IgD-negative memory B cell (primary cell): ENCODE measurements at regions not wholly inside any gene's neighbourhood (a gene's known extent, or its start where the extent isn't known, plus 50 kb on each side); places are given as distances from the start of the nearest gene placed in this dataset.
A peak's percentile ranks its signal among the peaks of the same experiment; 100 is the strongest.

Experiments used
- H3K27ac Mint-ChIP-seq, 3 donors: one replicate each; pipeline ENCODE4 v1.8.0; 2020 to 2022; ENCODE audit warnings: mild to moderate bottlenecking in 3 of 3, mixed read lengths in 3 of 3, moderate library complexity in 1 of 3
- H3K27me3 Mint-ChIP-seq: one replicate; pipeline ENCODE4 v1.8.0; 2021; ENCODE audit warnings: mixed read lengths
- H3K36me3 Mint-ChIP-seq: one replicate; pipeline ENCODE4 v1.8.0; 2020; ENCODE audit warnings: mild to moderate bottlenecking, mixed read lengths
- H3K4me1 Mint-ChIP-seq, 3 donors: one replicate each; pipeline ENCODE4 v1.8.0; 2020 to 2022; ENCODE audit warnings: mixed read lengths in 3 of 3, mild to moderate bottlenecking in 1 of 3
- H3K4me3 Mint-ChIP-seq, 4 donors: one replicate each; pipeline ENCODE4 v1.8.0; 2020 to 2022; ENCODE audit warnings: mild to moderate bottlenecking in 4 of 4, mixed read lengths in 4 of 4, moderate library complexity in 3 of 4
- H3K9me3 Mint-ChIP-seq, 3 donors: one replicate each; pipeline ENCODE4 v1.8.0; 2020 to 2021; ENCODE audit warnings: mixed read lengths in 3 of 3, mild to moderate bottlenecking in 1 of 3

DNA sequence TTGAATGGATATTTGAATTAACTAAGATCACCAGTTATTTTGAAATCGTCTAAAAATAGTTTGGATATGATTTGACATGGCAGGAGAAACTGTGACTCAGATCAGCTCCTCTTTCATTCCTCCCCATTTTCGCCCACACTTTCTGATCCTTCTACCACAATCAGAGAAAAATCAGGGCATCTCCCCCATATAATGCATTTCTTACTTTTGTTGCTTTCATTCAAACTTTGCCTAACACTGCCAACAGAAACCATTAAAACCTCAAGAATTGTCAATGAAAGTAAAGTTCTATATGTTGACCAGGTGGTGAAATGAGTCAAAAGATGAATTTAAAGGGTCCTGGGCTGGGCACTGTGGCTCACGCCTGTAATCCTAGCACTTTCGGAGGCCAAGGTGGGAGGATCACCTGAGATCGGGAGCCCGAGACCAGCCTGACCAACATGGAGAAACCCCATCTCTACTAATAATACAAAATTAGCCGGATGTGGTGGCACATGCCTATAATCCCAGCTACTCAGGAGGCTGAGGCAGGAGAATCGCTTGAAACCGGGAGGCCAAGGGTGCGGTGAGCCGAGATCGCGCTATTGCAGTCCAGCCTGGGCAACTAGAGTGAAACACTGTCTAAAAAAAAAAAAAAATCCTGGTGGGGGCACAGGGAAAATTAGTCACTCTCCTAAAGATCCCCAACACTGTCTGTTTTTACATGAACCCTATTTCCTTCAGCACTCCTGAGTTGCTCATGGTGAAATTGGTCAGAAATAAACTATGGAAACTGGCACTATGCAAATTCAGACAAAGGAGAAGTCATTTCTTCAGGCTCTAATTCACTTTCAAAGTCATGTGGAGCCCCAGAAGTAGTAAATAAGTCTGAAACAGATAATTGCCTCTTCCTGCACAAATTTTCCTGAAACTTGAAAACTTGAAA, 122.8 kb upstream of the NOCT start:
- peaks cover 11% of the 10 kb centered on the region for H3K27me3 Mint-ChIP-seq
- H3K4me3 Mint-ChIP-seq: no peak overlapping the region
- peaks cover 0 to 5% (median 0%) of the 10 kb centered on the region in 3 donors for H3K4me1 Mint-ChIP-seq
- peaks cover 0 to 4% (median 0%) of the 10 kb centered on the region in 3 donors for H3K9me3 Mint-ChIP-seq
- peaks cover 2% of the 10 kb centered on the region for H3K36me3 Mint-ChIP-seq
- H3K27ac Mint-ChIP-seq: no peak overlapping the region

DNA sequence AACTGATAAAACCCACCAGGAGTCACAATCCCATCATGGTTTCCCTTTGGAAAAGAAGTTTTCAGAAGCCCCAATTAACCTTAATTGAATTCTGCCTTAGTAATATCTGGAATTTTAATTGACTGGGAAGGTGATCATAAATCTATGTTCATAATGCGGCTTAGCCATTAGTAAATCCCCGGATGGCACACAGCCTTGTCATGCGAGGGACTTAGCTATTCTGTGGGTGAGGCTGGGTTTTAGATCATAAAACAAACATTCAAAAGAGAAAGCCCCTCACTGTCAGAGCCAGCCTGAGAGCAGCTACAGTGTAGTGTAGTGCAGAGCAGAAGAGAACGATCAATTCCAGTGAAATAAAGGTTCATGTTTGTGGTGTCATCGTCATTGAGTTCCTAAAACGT, 124.0 kb upstream of the NOCT start:
- H3K4me1 Mint-ChIP-seq: peaks cover 0 to 2% (median 0%) of the 10 kb centered on the region in 3 donors
- H3K36me3 Mint-ChIP-seq: peaks cover 2% of the 10 kb centered on the region

DNA sequence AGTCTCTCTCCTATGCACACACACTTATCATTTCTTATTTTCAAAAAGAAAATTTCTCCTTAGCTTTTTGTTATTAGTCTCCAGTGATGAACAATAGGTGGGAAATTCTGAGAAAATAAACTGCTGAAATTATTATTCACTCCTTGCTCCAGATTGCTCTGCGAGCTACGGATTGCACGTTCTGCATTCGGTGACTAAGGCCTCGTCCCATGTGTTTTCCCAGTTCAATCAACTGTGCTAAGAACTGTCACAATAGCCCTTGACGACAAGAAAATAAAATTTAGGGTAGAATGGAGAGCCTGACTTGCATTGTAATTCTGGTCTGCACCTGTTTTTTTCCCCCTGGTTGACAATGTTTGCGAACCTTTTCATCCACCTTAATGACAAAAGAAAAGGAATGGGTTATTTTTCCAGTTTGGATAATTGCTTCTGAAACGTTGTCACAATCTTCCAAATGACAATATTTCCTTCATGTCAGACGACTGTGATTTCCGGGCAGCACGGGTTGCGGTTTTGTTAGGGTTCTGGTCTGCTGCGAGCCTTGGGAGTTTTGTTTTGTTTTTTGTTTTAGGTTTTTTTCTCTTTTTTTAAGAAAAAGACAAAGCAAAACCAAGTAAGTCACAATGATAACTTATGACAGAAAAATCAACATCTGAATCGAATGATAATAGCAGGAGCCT, 124.5 kb upstream of the NOCT start:
- H3K4me3 Mint-ChIP-seq: no peak overlapping the region
- H3K4me1 Mint-ChIP-seq: peaks cover 0 to 2% (median 0%) of the 10 kb centered on the region in 3 donors
- peaks cover 12% of the 10 kb centered on the region for H3K27me3 Mint-ChIP-seq
- peaks cover 0 to 5% (median 0%) of the 10 kb centered on the region in 3 donors for H3K9me3 Mint-ChIP-seq
- H3K36me3 Mint-ChIP-seq: peaks cover 2% of the 10 kb centered on the region
- H3K27ac Mint-ChIP-seq: no peak overlapping the region

More for the DNA sequence above, 124.0 kb upstream of the NOCT start:
- Mint-ChIP-seq H3K4me3 (no peak overlapping the region), H3K27me3 (peaks cover 12% of the 10 kb centered on the region), H3K27ac (no peak overlapping the region), H3K9me3 (peaks cover 0 to 5% (median 0%) of the 10 kb centered on the region in 3 donors)

DNA sequence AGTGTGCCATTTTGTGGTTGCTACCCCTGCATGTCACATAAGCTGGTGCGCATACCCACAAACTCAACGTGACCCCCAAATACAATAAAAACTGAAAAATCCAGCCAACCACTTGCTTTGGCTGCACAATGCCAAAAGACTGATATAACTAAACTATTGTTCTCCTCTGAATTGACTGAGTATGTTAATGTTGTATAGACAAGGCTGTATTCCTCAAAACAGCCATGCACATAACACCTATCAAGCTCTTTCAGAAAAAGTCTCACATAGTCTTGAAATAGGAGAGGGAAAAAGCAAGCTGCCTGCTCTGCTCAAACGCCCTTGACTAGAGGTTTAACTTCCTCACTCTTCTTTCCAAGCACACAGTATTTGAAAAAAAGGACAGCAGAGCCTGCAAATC, 126.4 kb upstream of the NOCT start:
- Mint-ChIP-seq H3K36me3 (peaks cover 2% of the 10 kb centered on the region), H3K27me3 (peaks cover 12% of the 10 kb centered on the region), H3K27ac (no peak overlapping the region), H3K9me3 (peaks cover 0 to 5% (median 0%) of the 10 kb centered on the region in 3 donors), H3K4me3 (no peak overlapping the region), H3K4me1 (peaks cover 0 to 2% (median 0%) of the 10 kb centered on the region in 3 donors)

DNA sequence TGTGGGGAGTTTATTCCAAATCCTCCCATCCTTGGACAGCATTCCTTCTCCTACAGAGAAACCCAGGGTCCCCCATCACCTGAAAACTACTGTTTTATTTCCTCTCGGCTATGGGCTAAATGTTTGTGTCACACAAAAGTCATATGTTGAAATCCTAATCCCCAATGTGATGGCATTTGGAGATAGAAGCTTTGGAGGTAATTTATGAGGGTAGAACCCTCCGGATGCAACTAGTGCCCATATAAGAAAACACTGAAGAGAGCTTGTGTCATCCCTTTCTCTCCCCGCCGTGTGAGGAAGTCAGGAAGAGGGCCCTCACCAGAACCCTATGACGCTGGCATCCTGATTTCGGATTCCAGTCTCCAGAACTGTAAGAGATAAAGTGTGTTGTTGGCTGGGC, 127.8 kb upstream of the NOCT start:
- H3K4me3 Mint-ChIP-seq: peak overlapping the region in 1 of 4 donors; percentile 60
- peaks cover 13% of the 10 kb centered on the region for H3K27me3 Mint-ChIP-seq
- no peaks in the 10 kb centered on the region for H3K4me1 Mint-ChIP-seq
- H3K36me3 Mint-ChIP-seq: peaks cover 2% of the 10 kb centered on the region
- no peak overlapping the region for H3K27ac Mint-ChIP-seq
- H3K9me3 Mint-ChIP-seq: peaks cover 0 to 5% (median 0%) of the 10 kb centered on the region in 3 donors

DNA sequence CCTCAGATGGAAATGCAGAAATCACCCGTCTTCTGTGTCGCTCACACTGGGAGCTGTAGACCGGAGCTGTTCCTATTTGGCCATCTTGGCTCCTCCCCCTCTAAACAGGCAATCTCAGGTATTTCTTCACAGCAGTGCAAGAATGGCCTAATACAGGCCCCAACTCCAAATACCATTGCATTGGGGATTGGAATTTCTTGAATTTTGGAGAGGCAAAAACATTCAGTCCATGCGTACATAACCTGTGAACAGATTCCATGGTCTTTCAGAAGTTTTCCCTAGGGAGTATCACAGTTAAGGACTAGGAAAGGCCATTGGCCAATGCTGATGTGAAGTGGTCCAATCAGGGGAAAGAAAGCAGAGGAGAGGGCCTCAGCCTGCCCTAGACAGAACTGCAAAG, 128.2 kb upstream of the NOCT start:
- Mint-ChIP-seq H3K27ac (no peak overlapping the region), H3K4me3 (no peak overlapping the region), H3K4me1 (no peaks in the 10 kb centered on the region), H3K27me3 (peaks cover 13% of the 10 kb centered on the region), H3K36me3 (peaks cover 2% of the 10 kb centered on the region), H3K9me3 (peaks cover 0 to 5% (median 0%) of the 10 kb centered on the region in 3 donors)

DNA sequence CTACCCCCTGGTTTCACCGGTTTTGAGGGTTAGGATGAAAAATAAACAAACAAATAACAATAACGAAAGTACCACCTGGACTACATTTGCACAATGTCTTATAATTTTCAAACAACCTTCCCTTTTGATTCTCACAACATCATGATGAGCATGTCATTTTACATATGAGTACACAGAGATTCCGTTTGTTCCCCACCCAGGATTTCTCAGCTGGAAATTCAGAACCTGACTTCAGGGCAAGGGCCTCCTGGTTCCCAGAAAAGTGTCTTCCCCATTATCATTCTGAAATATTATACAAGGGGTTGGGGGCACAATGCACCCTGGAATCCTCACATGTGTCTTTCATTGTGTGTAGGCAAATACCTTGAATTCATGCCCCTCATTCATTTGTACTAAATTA, 135.8 kb upstream of the NOCT start:
- Mint-ChIP-seq H3K27me3 (peaks cover 11% of the 10 kb centered on the region), H3K4me3 (no peak overlapping the region), H3K4me1 (no peaks in the 10 kb centered on the region), H3K9me3 (peaks cover 2 to 6% (median 2%) of the 10 kb centered on the region in 3 donors), H3K27ac (no peak overlapping the region), H3K36me3 (no peaks in the 10 kb centered on the region)

DNA sequence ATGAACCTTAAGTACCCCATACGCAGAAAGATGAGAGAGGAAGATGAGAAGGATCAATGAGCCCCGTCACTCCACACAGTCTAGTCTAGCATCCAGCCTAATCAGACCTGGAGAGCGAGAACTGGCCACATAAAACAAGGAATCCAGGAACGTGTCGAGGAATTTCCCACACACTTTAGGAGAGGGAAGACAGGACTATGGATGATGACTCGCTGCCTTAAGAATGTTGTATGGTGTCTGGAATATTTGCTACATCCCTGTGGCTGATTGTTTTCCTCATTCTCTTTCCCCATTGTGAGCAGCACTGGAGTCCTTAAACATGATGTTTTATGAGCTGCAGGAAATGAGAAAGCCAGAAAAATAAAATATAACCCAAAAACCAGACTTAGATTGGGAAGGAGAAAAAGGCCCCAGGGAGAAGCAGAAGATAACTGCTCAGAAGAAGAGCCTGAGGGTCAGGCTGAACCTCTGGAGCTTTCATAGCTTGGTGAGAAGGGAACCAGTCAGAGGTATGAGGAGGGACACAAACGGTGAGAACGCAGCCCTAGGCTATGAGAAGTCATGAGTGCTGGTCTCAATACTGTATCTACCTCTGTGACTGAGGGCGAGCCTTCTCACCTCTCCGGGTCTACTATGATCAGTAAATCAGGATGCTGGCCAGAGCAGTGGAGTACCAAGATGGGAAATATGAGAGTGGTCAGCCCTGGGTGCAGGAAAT, 139.5 kb upstream of the NOCT start:
- H3K9me3 Mint-ChIP-seq: peaks cover 2 to 6% (median 2%) of the 10 kb centered on the region in 3 donors
- no peaks in the 10 kb centered on the region for H3K4me1 Mint-ChIP-seq
- no peaks in the 10 kb centered on the region for H3K36me3 Mint-ChIP-seq
- peaks cover 15% of the 10 kb centered on the region for H3K27me3 Mint-ChIP-seq
- no peak overlapping the region for H3K4me3 Mint-ChIP-seq
- no peak overlapping the region for H3K27ac Mint-ChIP-seq

DNA sequence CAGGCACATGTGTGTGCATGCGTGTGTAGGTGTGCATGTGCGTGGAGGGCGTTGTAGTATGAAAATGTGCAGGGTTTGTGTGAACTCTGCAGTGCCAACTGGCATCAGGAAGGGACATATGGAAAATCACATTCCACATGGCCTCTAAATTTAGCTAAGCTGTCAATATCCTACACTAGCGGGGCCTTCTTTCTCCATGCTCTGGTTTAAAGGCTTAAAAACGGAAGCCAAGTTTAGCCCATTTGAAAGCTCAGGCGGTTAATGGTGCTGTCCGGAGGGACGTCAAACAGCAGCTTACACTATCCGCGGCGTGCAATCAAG, 144.1 kb upstream of the NOCT start:
- H3K9me3 Mint-ChIP-seq: no peaks in the 10 kb centered on the region
- no peaks in the 10 kb centered on the region for H3K4me1 Mint-ChIP-seq
- no peak overlapping the region for H3K4me3 Mint-ChIP-seq
- H3K27me3 Mint-ChIP-seq: peaks cover 13% of the 10 kb centered on the region
- no peak overlapping the region for H3K27ac Mint-ChIP-seq
- no peaks in the 10 kb centered on the region for H3K36me3 Mint-ChIP-seq

DNA sequence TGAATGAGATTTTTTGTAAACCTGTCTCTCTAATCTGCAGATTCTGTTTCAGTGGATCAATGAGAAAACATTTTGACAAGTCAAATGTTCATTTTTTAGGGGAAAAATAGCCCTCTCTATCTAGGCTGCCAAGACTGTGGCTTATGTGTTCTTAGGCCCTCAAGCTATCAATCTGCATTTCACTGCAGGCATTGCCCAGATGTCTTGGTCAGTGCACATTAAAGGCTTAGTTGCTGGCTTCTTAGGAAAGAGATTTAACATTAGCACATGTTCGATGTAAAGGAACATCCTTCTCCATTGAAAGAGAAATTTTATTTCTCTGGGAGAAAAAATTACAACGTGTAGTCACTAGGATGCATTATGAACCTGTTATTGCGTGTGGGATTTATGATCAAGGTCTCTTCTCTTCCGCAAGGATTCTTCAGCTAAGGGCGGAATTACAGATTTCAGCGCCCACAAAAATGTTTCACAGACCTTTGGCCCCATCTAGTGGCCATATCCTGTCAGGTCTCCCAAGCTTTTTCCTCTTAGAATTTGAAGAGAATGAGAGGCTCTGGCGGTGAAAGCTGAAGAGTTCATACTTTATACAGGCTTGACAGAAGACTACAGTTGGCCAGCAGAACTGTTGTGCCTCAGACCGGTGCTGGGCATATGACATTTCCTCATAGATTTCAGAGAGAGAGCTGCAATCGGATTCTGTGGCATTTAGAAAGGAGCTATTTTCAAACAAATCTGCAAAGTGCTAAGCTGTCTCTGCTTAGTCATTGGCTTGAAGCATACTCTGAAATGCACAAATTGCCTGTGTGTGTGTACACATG, 144.6 kb upstream of the NOCT start:
- Mint-ChIP-seq H3K4me1 (no peaks in the 10 kb centered on the region), H3K36me3 (no peaks in the 10 kb centered on the region), H3K27me3 (peaks cover 10% of the 10 kb centered on the region), H3K9me3 (no peaks in the 10 kb centered on the region), H3K4me3 (no peak overlapping the region), H3K27ac (peak overlapping the region in 1 of 3 donors; percentile 7)

DNA sequence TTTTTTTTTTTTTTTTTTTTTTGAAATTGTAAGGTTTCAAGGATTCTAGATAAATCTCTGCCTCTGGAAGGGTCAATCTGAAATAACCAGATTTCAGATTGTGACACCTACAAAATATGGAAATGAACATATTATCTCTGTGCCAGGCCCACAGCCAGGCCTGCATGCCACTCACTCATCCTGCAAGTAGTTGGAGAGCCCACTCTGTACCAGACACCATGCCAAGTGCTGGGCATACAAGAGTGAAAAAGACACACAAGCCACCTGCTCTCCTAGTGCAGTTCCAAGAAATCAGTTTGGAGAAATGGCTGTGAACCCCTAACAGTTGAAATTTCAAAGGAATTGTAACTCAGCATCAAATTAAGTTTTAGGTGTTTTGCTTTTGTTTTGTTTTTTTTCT, 145.9 kb upstream of the NOCT start:
- Mint-ChIP-seq H3K36me3 (no peaks in the 10 kb centered on the region), H3K27me3 (peaks cover 4% of the 10 kb centered on the region)

DNA sequence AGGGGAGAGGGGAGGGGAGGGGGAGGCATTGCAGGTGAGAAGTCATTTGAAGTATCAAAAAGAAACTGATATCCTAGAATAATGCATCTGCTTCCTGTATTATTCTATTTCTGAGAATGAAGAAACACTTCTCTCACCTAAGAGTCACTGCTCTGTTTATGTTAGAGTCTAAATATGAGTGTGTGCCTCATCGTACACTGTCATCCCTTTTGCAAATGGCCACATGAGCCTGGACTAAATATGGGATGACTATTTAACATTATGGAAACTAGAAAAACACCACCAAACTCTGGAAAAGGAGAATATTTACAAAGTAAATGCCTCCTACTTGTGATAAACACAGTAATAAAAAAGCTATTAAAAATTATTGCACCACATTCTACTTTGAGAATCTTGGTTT, 146.4 kb upstream of the NOCT start:
- H3K4me1 Mint-ChIP-seq: no peaks in the 10 kb centered on the region
- no peak overlapping the region for H3K27ac Mint-ChIP-seq
- no peaks in the 10 kb centered on the region for H3K9me3 Mint-ChIP-seq
- H3K4me3 Mint-ChIP-seq: no peak overlapping the region
- H3K27me3 Mint-ChIP-seq: no peaks in the 10 kb centered on the region
- no peaks in the 10 kb centered on the region for H3K36me3 Mint-ChIP-seq

More for the DNA sequence above, 145.9 kb upstream of the NOCT start:
- Mint-ChIP-seq H3K4me1 (no peaks in the 10 kb centered on the region), H3K27ac (no peak overlapping the region), H3K4me3 (no peak overlapping the region), H3K9me3 (no peaks in the 10 kb centered on the region)

DNA sequence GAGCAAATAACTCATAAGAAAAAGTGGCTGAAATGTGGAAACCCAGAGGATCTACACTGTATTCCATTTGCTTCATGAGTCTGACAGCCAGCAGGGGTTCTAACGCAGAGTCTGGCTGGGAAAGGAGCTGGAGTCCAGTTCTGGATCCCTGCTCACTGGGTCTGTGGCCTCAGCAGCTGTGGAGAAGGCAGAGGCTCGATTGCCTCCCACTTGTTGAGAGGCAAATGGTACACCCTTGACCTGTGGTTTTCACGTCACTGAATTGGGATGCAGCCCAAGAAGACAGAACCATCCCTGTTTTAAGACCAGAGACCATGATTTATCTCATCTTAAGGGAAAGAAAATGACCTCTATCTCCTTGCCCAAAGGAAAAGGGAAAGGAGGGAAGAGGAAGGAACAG, 147.0 kb upstream of the NOCT start:
- no peaks in the 10 kb centered on the region for H3K27me3 Mint-ChIP-seq
- no peaks in the 10 kb centered on the region for H3K4me1 Mint-ChIP-seq
- no peak overlapping the region for H3K27ac Mint-ChIP-seq
- no peak overlapping the region for H3K4me3 Mint-ChIP-seq
- no peaks in the 10 kb centered on the region for H3K9me3 Mint-ChIP-seq
- H3K36me3 Mint-ChIP-seq: no peaks in the 10 kb centered on the region

DNA sequence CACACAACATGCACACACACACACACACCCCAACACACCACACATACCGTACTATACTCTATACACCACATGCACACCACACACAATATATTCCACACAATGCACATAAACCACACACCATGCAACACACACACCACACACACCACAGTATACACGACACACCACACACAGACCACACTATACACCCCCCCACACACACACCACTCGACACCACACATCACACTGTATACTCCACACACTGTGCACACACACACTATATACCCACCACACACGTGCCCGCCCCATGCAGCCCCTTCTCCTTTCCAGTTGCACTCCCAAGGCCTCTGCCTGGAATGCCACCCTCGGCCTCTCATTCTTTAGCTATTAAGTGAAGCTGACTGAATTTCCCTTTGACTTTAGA, 148.2 kb upstream of the NOCT start:
- H3K27ac Mint-ChIP-seq: no peak overlapping the region
- H3K36me3 Mint-ChIP-seq: no peaks in the 10 kb centered on the region
- H3K4me1 Mint-ChIP-seq: no peaks in the 10 kb centered on the region
- no peaks in the 10 kb centered on the region for H3K27me3 Mint-ChIP-seq
- no peaks in the 10 kb centered on the region for H3K9me3 Mint-ChIP-seq
- H3K4me3 Mint-ChIP-seq: no peak overlapping the region
